Adrenal gland (tissue), 5 donors: ENCODE measurements at regions not wholly inside any gene's neighbourhood (a gene's known extent, or its start where the extent isn't known, plus 50 kb on each side); places are given as distances from the start of the nearest gene placed in this dataset.

Experiments
- POLR2A ChIP-seq, 2 donors: fragments of 450-650 bp; IDR thresholded peaks; one replicate each; pipeline ENCODE4 v1.6.1; 2017; ENCODE audit warnings: antibody characterized with exemption in 2 of 2, mild to moderate bottlenecking in 2 of 2, moderate library complexity in 1 of 2
- TF ChIP-seq, protein P1 (sequence below), 6 experiments: fragments of 450-650 bp in 4 of 6; fragments of 200-600 bp in 2 of 6; sonication (generic) in 1 of 6; IDR thresholded peaks; 1 replicate in 5 of 6; 2 replicates in 1 of 6; pipeline versions ENCODE4 v1.5.1 to v1.8.0; 2016 to 2021; ENCODE audit warnings: antibody characterized with exemption in 6 of 6, mild to moderate bottlenecking in 2 of 6, moderate library complexity in 1 of 6
- donor health status: DM: no; HTN: no; CAD: no.

DNA sequence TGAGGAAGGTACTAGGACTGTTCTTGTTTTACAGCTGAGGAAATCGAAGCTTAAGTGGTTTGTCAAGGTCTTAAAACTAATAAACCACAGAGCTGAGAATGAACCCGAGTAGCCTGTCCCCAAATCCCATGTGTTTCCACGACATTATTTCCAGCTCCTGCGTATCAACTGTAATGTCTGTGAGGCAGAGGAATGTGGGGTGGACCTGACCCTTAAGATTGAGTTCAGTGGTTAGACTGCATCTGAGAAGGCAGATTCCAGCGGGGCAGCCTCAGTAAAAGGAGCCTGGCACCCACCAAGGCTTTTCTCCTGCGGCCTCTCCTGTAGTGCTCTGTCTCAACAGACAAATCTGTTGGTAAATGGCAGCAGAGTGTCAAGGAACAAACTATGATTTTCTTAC is 81.9 kb upstream of the TMEM178A start:
- TF ChIP-seq, protein P1, sequence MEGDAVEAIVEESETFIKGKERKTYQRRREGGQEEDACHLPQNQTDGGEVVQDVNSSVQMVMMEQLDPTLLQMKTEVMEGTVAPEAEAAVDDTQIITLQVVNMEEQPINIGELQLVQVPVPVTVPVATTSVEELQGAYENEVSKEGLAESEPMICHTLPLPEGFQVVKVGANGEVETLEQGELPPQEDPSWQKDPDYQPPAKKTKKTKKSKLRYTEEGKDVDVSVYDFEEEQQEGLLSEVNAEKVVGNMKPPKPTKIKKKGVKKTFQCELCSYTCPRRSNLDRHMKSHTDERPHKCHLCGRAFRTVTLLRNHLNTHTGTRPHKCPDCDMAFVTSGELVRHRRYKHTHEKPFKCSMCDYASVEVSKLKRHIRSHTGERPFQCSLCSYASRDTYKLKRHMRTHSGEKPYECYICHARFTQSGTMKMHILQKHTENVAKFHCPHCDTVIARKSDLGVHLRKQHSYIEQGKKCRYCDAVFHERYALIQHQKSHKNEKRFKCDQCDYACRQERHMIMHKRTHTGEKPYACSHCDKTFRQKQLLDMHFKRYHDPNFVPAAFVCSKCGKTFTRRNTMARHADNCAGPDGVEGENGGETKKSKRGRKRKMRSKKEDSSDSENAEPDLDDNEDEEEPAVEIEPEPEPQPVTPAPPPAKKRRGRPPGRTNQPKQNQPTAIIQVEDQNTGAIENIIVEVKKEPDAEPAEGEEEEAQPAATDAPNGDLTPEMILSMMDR (IDR thresholded peaks at IDR 0.05) = no peak
- TF ChIP-seq POLR2A (IDR thresholded peaks at IDR 0.05) = no peak
